ENCODE measurements at regions not wholly inside any gene's neighbourhood (a gene's known extent, or its start where the extent isn't known, plus 50 kb on each side); places are given as distances from the start of the nearest gene placed in this dataset.

DNA sequence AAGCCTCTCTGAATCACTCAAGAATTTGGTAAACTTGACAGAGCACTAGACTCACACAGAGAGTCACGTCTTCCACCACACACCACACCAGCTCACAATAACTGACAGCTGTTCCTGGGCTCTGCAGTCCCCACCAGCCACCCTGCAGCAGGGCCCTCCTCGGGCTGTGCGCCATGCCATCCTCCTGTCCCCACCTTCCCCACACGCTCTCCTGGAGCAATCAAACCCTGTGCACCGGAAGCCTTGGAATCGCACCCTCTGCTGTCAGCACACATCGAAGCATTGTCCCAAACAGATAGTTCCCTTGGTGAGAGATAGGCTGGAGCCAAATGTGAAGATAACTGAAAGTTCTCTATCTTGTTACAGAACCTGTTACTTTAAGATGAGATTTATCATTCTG is 191.0 kb downstream of the TBXT start (continued):
- TF ChIP-seq, protein P1, sequence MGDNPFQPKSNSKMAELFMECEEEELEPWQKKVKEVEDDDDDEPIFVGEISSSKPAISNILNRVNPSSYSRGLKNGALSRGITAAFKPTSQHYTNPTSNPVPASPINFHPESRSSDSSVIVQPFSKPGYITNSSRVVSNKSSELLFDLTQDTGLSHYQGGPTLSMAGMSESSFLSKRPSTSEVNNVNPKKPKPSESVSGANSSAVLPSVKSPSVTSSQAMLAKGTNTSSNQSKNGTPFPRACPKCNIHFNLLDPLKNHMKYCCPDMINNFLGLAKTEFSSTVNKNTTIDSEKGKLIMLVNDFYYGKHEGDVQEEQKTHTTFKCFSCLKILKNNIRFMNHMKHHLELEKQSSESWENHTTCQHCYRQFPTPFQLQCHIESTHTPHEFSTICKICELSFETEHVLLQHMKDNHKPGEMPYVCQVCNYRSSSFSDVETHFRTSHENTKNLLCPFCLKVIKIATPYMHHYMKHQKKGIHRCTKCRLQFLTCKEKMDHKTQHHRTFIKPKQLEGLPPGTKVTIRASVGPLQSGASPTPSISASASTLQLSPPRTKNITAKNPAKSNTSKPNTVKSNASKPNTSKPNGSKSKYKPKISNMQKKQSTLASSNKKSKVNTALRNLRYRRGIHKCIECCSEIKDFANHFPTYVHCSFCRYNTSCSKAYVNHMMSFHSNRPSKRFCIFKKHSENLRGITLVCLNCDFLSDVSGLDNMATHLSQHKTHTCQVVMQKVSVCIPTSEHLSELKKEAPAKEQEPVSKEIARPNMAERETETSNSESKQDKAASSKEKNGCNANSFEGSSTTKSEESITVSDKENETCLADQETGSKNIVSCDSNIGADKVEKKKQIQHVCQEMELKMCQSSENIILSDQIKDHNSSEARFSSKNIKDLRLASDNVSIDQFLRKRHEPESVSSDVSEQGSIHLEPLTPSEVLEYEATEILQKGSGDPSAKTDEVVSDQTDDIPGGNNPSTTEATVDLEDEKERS (tag by site-specific recombination; IDR thresholded peaks at IDR 0.05), result no peak
- no peak for TF ChIP-seq SCRT2 (tag by site-specific recombination; IDR thresholded peaks at IDR 0.05)
- TF ChIP-seq, protein P2, sequence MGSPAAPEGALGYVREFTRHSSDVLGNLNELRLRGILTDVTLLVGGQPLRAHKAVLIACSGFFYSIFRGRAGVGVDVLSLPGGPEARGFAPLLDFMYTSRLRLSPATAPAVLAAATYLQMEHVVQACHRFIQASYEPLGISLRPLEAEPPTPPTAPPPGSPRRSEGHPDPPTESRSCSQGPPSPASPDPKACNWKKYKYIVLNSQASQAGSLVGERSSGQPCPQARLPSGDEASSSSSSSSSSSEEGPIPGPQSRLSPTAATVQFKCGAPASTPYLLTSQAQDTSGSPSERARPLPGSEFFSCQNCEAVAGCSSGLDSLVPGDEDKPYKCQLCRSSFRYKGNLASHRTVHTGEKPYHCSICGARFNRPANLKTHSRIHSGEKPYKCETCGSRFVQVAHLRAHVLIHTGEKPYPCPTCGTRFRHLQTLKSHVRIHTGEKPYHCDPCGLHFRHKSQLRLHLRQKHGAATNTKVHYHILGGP (tag by site-specific recombination; IDR thresholded peaks at IDR 0.05), result no peak
- TF ChIP-seq ZNF473 (tag by site-specific recombination; IDR thresholded peaks at IDR 0.05), result no peak
- no peak for TF ChIP-seq ZNF423 (tag by site-specific recombination; IDR thresholded peaks at IDR 0.05)
- no peak for TF ChIP-seq GFI1B (tag by site-specific recombination; IDR thresholded peaks at IDR 0.05)
- no peak for TF ChIP-seq BCL11B (tag by site-specific recombination; IDR thresholded peaks at IDR 0.05; ENCODE audit: low read depth)
- TF ChIP-seq KLF10 (tag by site-specific recombination; IDR thresholded peaks at IDR 0.05), result no peak
- TF ChIP-seq, protein P3, sequence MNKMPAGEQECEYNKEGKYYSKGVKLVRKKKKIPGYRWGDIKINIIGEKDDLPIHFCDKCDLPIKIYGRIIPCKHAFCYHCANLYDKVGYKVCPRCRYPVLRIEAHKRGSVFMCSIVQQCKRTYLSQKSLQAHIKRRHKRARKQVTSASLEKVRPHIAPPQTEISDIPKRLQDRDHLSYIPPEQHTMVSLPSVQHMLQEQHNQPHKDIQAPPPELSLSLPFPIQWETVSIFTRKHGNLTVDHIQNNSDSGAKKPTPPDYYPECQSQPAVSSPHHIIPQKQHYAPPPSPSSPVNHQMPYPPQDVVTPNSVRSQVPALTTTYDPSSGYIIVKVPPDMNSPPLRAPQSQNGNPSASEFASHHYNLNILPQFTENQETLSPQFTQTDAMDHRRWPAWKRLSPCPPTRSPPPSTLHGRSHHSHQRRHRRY (tag by site-specific recombination; IDR thresholded peaks at IDR 0.05), result no peak
- TF ChIP-seq, protein P4, sequence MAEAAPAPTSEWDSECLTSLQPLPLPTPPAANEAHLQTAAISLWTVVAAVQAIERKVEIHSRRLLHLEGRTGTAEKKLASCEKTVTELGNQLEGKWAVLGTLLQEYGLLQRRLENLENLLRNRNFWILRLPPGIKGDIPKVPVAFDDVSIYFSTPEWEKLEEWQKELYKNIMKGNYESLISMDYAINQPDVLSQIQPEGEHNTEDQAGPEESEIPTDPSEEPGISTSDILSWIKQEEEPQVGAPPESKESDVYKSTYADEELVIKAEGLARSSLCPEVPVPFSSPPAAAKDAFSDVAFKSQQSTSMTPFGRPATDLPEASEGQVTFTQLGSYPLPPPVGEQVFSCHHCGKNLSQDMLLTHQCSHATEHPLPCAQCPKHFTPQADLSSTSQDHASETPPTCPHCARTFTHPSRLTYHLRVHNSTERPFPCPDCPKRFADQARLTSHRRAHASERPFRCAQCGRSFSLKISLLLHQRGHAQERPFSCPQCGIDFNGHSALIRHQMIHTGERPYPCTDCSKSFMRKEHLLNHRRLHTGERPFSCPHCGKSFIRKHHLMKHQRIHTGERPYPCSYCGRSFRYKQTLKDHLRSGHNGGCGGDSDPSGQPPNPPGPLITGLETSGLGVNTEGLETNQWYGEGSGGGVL (tag by site-specific recombination; IDR thresholded peaks at IDR 0.05), result no peak
- TF ChIP-seq ZNF157 (tag by site-specific recombination; IDR thresholded peaks at IDR 0.05), result no peak
- no peak for TF ChIP-seq ZNF248 (tag by site-specific recombination; IDR thresholded peaks at IDR 0.05)
- no peak for TF ChIP-seq ZFP37 (tag by site-specific recombination; IDR thresholded peaks at IDR 0.05)
- TF ChIP-seq ZNF169 (tag by site-specific recombination; IDR thresholded peaks at IDR 0.05), result no peak
- TF ChIP-seq, protein P5, sequence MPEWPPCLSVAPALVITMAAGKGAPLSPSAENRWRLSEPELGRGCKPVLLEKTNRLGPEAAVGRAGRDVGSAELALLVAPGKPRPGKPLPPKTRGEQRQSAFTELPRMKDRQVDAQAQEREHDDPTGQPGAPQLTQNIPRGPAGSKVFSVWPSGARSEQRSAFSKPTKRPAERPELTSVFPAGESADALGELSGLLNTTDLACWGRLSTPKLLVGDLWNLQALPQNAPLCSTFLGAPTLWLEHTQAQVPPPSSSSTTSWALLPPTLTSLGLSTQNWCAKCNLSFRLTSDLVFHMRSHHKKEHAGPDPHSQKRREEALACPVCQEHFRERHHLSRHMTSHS (tag by site-specific recombination; IDR thresholded peaks at IDR 0.05), result no peak

DNA sequence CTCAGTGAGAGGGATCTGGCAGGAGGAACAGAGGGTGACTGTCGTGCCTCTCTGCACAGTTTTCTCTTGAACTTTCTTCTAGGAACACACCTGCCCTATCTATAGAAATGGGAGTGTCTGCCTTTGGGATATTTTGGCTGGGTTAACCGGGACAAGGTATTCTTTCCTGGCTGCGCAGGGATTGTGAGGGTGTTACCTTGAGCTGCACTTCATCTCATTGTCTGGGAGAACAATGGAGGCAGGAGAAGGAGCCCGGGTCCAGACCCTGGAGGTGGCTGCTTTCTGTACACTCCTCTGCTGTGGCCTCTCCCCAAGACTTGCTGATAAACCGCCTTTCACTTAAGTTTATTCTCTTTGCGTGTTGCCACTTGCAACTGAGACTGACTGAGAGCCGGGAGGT is 192.8 kb downstream of the TBXT start:
- TF ChIP-seq ZNF561 (tag by site-specific recombination; IDR thresholded peaks at IDR 0.05; ENCODE audit: borderline replicate concordance) (no peak), ZNF184 (tag by site-specific recombination; IDR thresholded peaks at IDR 0.05) (no peak), FEZF1 (tag by site-specific recombination; IDR thresholded peaks at IDR 0.05) (no peak), ZBTB21 (tag by site-specific recombination; IDR thresholded peaks at IDR 0.05) (no peak), ZFP37 (tag by site-specific recombination; IDR thresholded peaks at IDR 0.05) (no peak), ZFP3 (tag by site-specific recombination; IDR thresholded peaks at IDR 0.05; ENCODE audit: low read depth) (no peak), GLI4 (tag by site-specific recombination; IDR thresholded peaks at IDR 0.05) (no peak)
- TF ChIP-seq, protein P6, sequence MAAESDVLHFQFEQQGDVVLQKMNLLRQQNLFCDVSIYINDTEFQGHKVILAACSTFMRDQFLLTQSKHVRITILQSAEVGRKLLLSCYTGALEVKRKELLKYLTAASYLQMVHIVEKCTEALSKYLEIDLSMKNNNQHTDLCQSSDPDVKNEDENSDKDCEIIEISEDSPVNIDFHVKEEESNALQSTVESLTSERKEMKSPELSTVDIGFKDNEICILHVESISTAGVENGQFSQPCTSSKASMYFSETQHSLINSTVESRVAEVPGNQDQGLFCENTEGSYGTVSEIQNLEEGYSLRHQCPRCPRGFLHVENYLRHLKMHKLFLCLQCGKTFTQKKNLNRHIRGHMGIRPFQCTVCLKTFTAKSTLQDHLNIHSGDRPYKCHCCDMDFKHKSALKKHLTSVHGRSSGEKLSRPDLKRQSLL (tag by site-specific recombination; IDR thresholded peaks at IDR 0.05), result no peak
- POLR2A ChIA-PET, result no interaction called here
- Histone ChIP-seq H3K4me3 (ENCODE audit: low read depth, low read length) (no peak overlapping the region), H3K9me3 (ENCODE audit: control insufficient read depth, insufficient read depth, low read depth, low read length) (no peaks in the 10 kb centered on the region), H3K36me3 (ENCODE audit: control insufficient read depth in 2 of 2, insufficient read depth in 1 of 2, low read length in 2 of 2) (no peaks in the 10 kb centered on the region), H3K4me1 (ENCODE audit: control insufficient read depth, insufficient read depth, low read length) (no peaks in the 10 kb centered on the region), H3K27ac (ENCODE audit: extremely low read depth, low read depth, low read length) (no peak overlapping the region)
- CTCF ChIA-PET, result no interaction called here

Data from HEK293 (cell line).